ENCODE measurements at regions not wholly inside any gene's neighbourhood (a gene's known extent, or its start where the extent isn't known, plus 50 kb on each side); places are given as distances from the start of the nearest gene placed in this dataset.
A peak's percentile ranks its signal among the peaks of the same experiment; 100 is the strongest.

DNA sequence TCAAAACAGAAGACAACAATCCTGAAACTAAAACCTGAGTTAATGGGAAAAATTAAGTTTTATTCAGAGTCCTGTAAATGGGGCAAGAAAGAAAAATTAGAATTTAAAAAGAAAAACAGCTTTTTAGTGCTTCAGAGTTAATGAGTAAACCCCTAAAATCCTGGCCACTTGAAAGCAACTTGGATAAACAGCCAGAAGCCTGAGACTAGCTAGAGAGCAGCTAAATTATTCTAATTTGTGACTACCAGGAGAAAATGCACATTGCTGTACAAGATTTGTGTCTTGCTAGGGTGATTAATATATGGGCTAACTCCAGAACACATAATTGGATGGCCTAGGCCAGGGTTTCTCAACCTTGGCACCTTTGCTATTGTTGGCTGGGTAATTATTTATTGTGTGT is 62.4 kb upstream of the ARG1 start:
- FAIRE-seq, result no peak

GRCh38 chr6:131519670-131520436 is 53.2 kb upstream of the ARG1 start:
- peak; percentile 74 for FAIRE-seq

Data from islet of Langerhans (tissue), 1 donor.